OCI-LY7 (cell line): ENCODE measurements at regions not wholly inside any gene's neighbourhood (a gene's known extent, or its start where the extent isn't known, plus 50 kb on each side); places are given as distances from the start of the nearest gene placed in this dataset.

ENCODE experiments used
- BruUV-seq: library from RNA; stranded (reverse); fragments of 400-500 nt; replicated peaks from 2 replicates; lab custom pipeline; 2021; lab: Mats Ljungman, UMichigan
- CTCF ChIA-PET: fragments of 300-600 bp; sonication (Branson Sonifier 250); formaldehyde crosslinking; loops from one replicate; lab custom pipeline; 2022; ENCODE audit warnings: antibody characterized with exemption; ENCODE audit not compliant: unreplicated experiment; lab: Charles Lee
- POLR2A ChIA-PET: fragments of 300-600 bp; sonication (Branson Sonifier 250); formaldehyde crosslinking; loops from one replicate; lab custom pipeline; 2022; ENCODE audit warnings: antibody characterized with exemption; lab: Charles Lee
- DNase-seq: peaks from one replicate; pipeline ENCODE4 v3.0.0-alpha.2; 2015; ENCODE audit warnings: low spot score
- H2AFZ ChIP-seq: fragments of 200-600 bp; sonication (generic), shearing (Covaris generic); 2 replicates; pipeline ENCODE4 v1.6.1; 2014; ENCODE audit warnings: mild to moderate bottlenecking, antibody characterized with exemption, low read length, moderate library complexity
- H3K27ac ChIP-seq: fragments of 200-600 bp; sonication (generic); 2 replicates; pipeline ENCODE4 v1.5.1; 2014; ENCODE audit warnings: mixed run types, low read depth, mild to moderate bottlenecking, moderate library complexity, low read length, inconsistent platforms; ENCODE audit not compliant: poor library complexity, severe bottlenecking
- H3K36me3 ChIP-seq: fragments of 200-600 bp; sonication (generic); 2 replicates; pipeline ENCODE4 v1.6.1; 2014; ENCODE audit warnings: mild to moderate bottlenecking, antibody characterized with exemption, low read length, moderate library complexity, mixed read lengths; ENCODE audit not compliant: insufficient read depth
- H3K4me1 ChIP-seq: fragments of 200-600 bp; sonication (generic); 2 replicates; pipeline ENCODE4 v1.5.1; 2014; ENCODE audit warnings: mild to moderate bottlenecking, low read length; ENCODE audit not compliant: insufficient read depth, poor library complexity, severe bottlenecking
- H3K4me2 ChIP-seq: fragments of 200-600 bp; sonication (generic); 2 replicates; pipeline ENCODE4 v1.6.1; 2014; ENCODE audit warnings: mild to moderate bottlenecking, low read length
- H3K4me3 ChIP-seq: fragments of 200-600 bp; sonication (generic); 2 replicates; pipeline ENCODE4 v1.5.1; 2014; ENCODE audit warnings: mild to moderate bottlenecking, low read depth, low read length; ENCODE audit not compliant: poor library complexity, severe bottlenecking
- H3K79me2 ChIP-seq: fragments of 200-600 bp; sonication (generic); 2 replicates; pipeline ENCODE4 v1.6.1; 2016; ENCODE audit warnings: low read depth, mild to moderate bottlenecking, low read length, moderate library complexity, mixed read lengths; ENCODE audit not compliant: insufficient read depth
- H3K9me2 ChIP-seq: fragments of 200-600 bp; sonication (generic); 2 replicates; pipeline ENCODE4 v1.6.1; 2016; ENCODE audit warnings: mild to moderate bottlenecking, low read length, mixed read lengths; ENCODE audit not compliant: insufficient read depth
- H3K9me3 ChIP-seq: fragments of 200-600 bp; sonication (generic); 2 replicates; pipeline ENCODE4 v1.6.1; 2014; ENCODE audit warnings: mild to moderate bottlenecking, mixed run types, low read length, mixed read lengths
- H4K20me1 ChIP-seq: fragments of 200-600 bp; sonication (generic); 2 replicates; pipeline ENCODE4 v1.6.1; 2014; ENCODE audit warnings: mild to moderate bottlenecking, antibody characterized with exemption, low read length, moderate library complexity, mixed read lengths; ENCODE audit not compliant: insufficient read depth
- CTCF ChIP-seq: fragments of 200-600 bp; sonication (generic); conservative IDR thresholded peaks from 2 replicates; pipeline ENCODE4 v1.5.1; 2014; ENCODE audit warnings: mild to moderate bottlenecking, antibody characterized with exemption, low read length, moderate library complexity, mixed read lengths
- EZH2phosphoT487 ChIP-seq: fragments of 200-600 bp; sonication (generic); IDR thresholded peaks from 2 replicates; pipeline ENCODE4 v1.6.1; 2018; ENCODE audit warnings: low read depth, borderline replicate concordance, mild to moderate bottlenecking, mixed run types, antibody characterized with exemption, low read length, moderate library complexity, mixed read lengths
- intact Hi-C: fragments of 100-400 bp; cut with micrococcal nuclease; formaldehyde crosslinking; loops from one replicate; pipeline ENCODE4 v1.10.0; 2022; ENCODE audit not compliant: unreplicated experiment

GRCh38 chr13:99811067-99811700, 160.4 kb downstream of the ZIC5 start:
- TF ChIP-seq CTCF: no peak
- no peak for TF ChIP-seq EZH2phosphoT487
- Histone ChIP-seq H2AFZ (no peak overlapping the region), H4K20me1 (no peaks in the 10 kb centered on the region), H3K4me1 (no peaks in the 10 kb centered on the region), H3K4me2 (no peak overlapping the region), H3K79me2 (no peaks in the 10 kb centered on the region), H3K9me3 (no peaks in the 10 kb centered on the region), H3K36me3 (no peaks in the 10 kb centered on the region), H3K27ac (no peak overlapping the region), H3K4me3 (no peak overlapping the region), H3K9me2 (no peaks in the 10 kb centered on the region)
- ChIA-PET POLR2A (no interaction called here), CTCF (no interaction called here)
- no peak for DNase-seq
- intact Hi-C loops: no loop called here
- no TSS peak for BruUV-seq

GRCh38 chr13:99809926-99810325, 161.6 kb downstream of the ZIC5 start:
- Histone ChIP-seq H3K36me3 (no peaks in the 10 kb centered on the region), H3K9me2 (no peaks in the 10 kb centered on the region), H3K9me3 (no peaks in the 10 kb centered on the region), H3K27ac (no peak overlapping the region), H3K4me3 (no peak overlapping the region), H3K79me2 (no peaks in the 10 kb centered on the region), H4K20me1 (no peaks in the 10 kb centered on the region), H2AFZ (no peak overlapping the region), H3K4me2 (no peak overlapping the region), H3K4me1 (no peaks in the 10 kb centered on the region)
- TF ChIP-seq EZH2phosphoT487: no peak
- no peak for TF ChIP-seq CTCF
- intact Hi-C loops: no loop called here
- ChIA-PET CTCF (no interaction called here), POLR2A (no interaction called here)
- no TSS peak for BruUV-seq
- no peak for DNase-seq

GRCh38 chr13:99809496-99809895, 162.1 kb downstream of the ZIC5 start:
- Histone ChIP-seq H4K20me1 (no peaks in the 10 kb centered on the region), H3K79me2 (no peaks in the 10 kb centered on the region), H3K4me2 (no peak overlapping the region), H2AFZ (no peak overlapping the region), H3K4me1 (no peaks in the 10 kb centered on the region), H3K27ac (no peak overlapping the region), H3K4me3 (no peak overlapping the region), H3K36me3 (no peaks in the 10 kb centered on the region), H3K9me3 (no peaks in the 10 kb centered on the region), H3K9me2 (no peaks in the 10 kb centered on the region)
- TF ChIP-seq CTCF (no peak), EZH2phosphoT487 (no peak)
- CTCF ChIA-PET: no interaction called here
- intact Hi-C loops: no loop called here
- POLR2A ChIA-PET: no interaction called here
- no peak for DNase-seq
- no TSS peak for BruUV-seq
